K562 (cell line): ENCODE measurements at regions not wholly inside any gene's neighbourhood (a gene's known extent, or its start where the extent isn't known, plus 50 kb on each side); places are given as distances from the start of the nearest gene placed in this dataset.

ENCODE experiments used
- ATAC-seq: fragments of 200-7000 bp; cut with Tn5 transposase; 3 replicates; pipeline ENCODE4 v1.9.1; 2020; ENCODE audit warnings: moderate library complexity
- BruUV-seq: library from RNA; stranded (reverse); fragments of 400-500 nt; replicated peaks from 2 replicates; lab custom pipeline; 2021; lab: Mats Ljungman, UMichigan
- CTCF ChIA-PET: fragments of 300-600 bp; formaldehyde crosslinking; extraction: SDS; loops from one replicate; lab custom pipeline; 2021; ENCODE audit warnings: low intra/inter-chr PET ratio; lab: Yijun Ruan, JAX
- POLR2A ChIA-PET: fragments of 300-600, 350-650 bp; sonication (Branson Sonifier 250); formaldehyde crosslinking; extraction: SDS; loops from one replicate; lab custom pipeline; 2021; ENCODE audit warnings: antibody characterized with exemption, inconsistent platforms; lab: Yijun Ruan, JAX
- DNase-seq, 4 experiments: peaks; one replicate each; pipeline versions ENCODE4 v3.0.0 to v3.0.0-alpha.2; 2011 to 2018; ENCODE audit warnings: low spot score in 3 of 4, mixed read lengths in 3 of 4; ENCODE audit errors: extremely low read depth in 1 of 4
- FAIRE-seq: peaks from 2 replicates; lab custom pipeline; 2011; peaks lifted over from hg19 to GRCh38; lab: Jason Lieb, UNC
- H2AFZ ChIP-seq: 2 replicates; pipeline ENCODE4 v1.6.0; 2011; ENCODE audit warnings: low read depth, low read length, control low read depth, inconsistent platforms
- H3K27ac ChIP-seq: fragments of 200-600 bp; 3 replicates; pipeline ENCODE4 v1.8.0; 2011; ENCODE audit warnings: low read depth, mild to moderate bottlenecking, control low read depth, inconsistent platforms, low read length, moderate library complexity, mixed read lengths; ENCODE audit errors: extremely low read depth
- H3K27me3 ChIP-seq, 2 experiments: fragments of 300-600 bp in 1 of 2; 2 replicates in 1 of 2; 3 replicates in 1 of 2; pipeline versions ENCODE4 v1.6.0 to v1.8.0; 2011; ENCODE audit warnings: inconsistent platforms in 2 of 2, low read length in 2 of 2, mild to moderate bottlenecking in 1 of 2, mixed read lengths in 1 of 2, moderate library complexity in 1 of 2; ENCODE audit not compliant: control insufficient read depth in 2 of 2, insufficient read depth in 2 of 2
- H3K36me3 ChIP-seq: fragments of 300-600 bp; 3 replicates; pipeline ENCODE4 v1.8.0; 2011; ENCODE audit warnings: mild to moderate bottlenecking, low read length, inconsistent platforms; ENCODE audit not compliant: control insufficient read depth, insufficient read depth
- H3K4me1 ChIP-seq, 2 experiments: fragments of 200-600 bp in 1 of 2; replicated peaks in 1 of 2; 2 replicates in 1 of 2; 3 replicates in 1 of 2; pipeline versions ENCODE4 v1.5.1 to v1.8.0; 2011; ENCODE audit warnings: inconsistent platforms in 2 of 2, low read length in 2 of 2, mild to moderate bottlenecking in 1 of 2, mixed read lengths in 1 of 2, moderate library complexity in 1 of 2; ENCODE audit not compliant: control insufficient read depth in 2 of 2, insufficient read depth in 2 of 2
- H3K4me2 ChIP-seq: 2 replicates; pipeline ENCODE4 v1.6.1; 2011; ENCODE audit warnings: low read length, control low read depth, inconsistent platforms, mixed read lengths; ENCODE audit not compliant: insufficient read depth
- H3K4me3 ChIP-seq: fragments of 200-600 bp; sonication (generic), shearing (Covaris generic); 2 replicates; pipeline ENCODE4 v1.5.1; 2016; ENCODE audit warnings: control low read depth, inconsistent platforms
- H3K79me2 ChIP-seq: fragments of 200-600 bp; 3 replicates; pipeline ENCODE4 v1.8.0; 2011; ENCODE audit warnings: low read length, inconsistent platforms; ENCODE audit not compliant: control insufficient read depth, insufficient read depth
- H3K9ac ChIP-seq, 2 experiments: 2 replicates each; pipeline versions ENCODE4 v1.6.0 to v1.6.1; 2011; ENCODE audit warnings: low read depth in 2 of 2, low read length in 2 of 2, control low read depth in 1 of 2, inconsistent platforms in 1 of 2, mild to moderate bottlenecking in 1 of 2, mixed read lengths in 1 of 2; ENCODE audit not compliant: insufficient read depth in 1 of 2
- H3K9me1 ChIP-seq: one replicate; pipeline ENCODE4 v1.6.0; 2011; ENCODE audit warnings: inconsistent platforms, mild to moderate bottlenecking, low read length, moderate library complexity; ENCODE audit not compliant: control insufficient read depth, insufficient read depth
- H3K9me3 ChIP-seq: replicated peaks from 2 replicates; pipeline ENCODE4 v1.5.1; 2011; ENCODE audit warnings: low read depth, low read length, inconsistent platforms; ENCODE audit not compliant: control insufficient read depth, insufficient read depth
- H4K20me1 ChIP-seq: replicated peaks from 2 replicates; pipeline ENCODE4 v1.6.1; 2011; ENCODE audit warnings: low read length, inconsistent platforms, mixed read lengths; ENCODE audit not compliant: control insufficient read depth, insufficient read depth
- ETV1 ChIP-seq: fragments of 450-650 bp; conservative IDR thresholded peaks from 2 replicates; pipeline ENCODE4 v1.6.1; 2016; ENCODE audit warnings: missing genetic modification characterization, control low read depth, low read depth, missing compliant biosample characterization
- HDAC6 ChIP-seq: IDR thresholded peaks from 2 replicates; pipeline ENCODE4 v1.6.1; 2012; ENCODE audit warnings: low read depth, mild to moderate bottlenecking, control low read depth, inconsistent platforms, low read length, moderate library complexity
- HSF4 ChIP-seq: fragments of 250-450 bp; sonication (Bioruptor Pico); IDR thresholded peaks from 2 replicates; pipeline ENCODE4 v2.1.2; 2022; ENCODE audit warnings: mild to moderate bottlenecking, moderate library complexity, borderline replicate concordance
- IFI16 ChIP-seq: fragments of 250-450 bp; sonication (Bioruptor Pico); IDR thresholded peaks from 2 replicates; pipeline ENCODE4 v2.1.2; 2022; ENCODE audit warnings: mild to moderate bottlenecking, inconsistent platforms
- KHSRP ChIP-seq: fragments of 450-650 bp; IDR thresholded peaks from 2 replicates; pipeline ENCODE4 v1.6.1; 2017
- MYNN ChIP-seq, 2 experiments: sonication (generic); formaldehyde crosslinking in 1 of 2; IDR thresholded peaks; 2 replicates each; pipeline versions ENCODE4 v1.5.0 to v1.6.1; 2016 to 2020; ENCODE audit warnings: antibody characterized with exemption in 1 of 2, missing genetic modification reagents in 1 of 2
- NELFE ChIP-seq: IDR thresholded peaks from 2 replicates; pipeline ENCODE4 v1.6.1; 2011; ENCODE audit warnings: mild to moderate bottlenecking; ENCODE audit not compliant: insufficient read depth, insufficient read length
- POU5F1 ChIP-seq: fragments of 150-350 bp; IDR thresholded peaks from 2 replicates; pipeline ENCODE4 v1.6.1; 2014; ENCODE audit warnings: borderline replicate concordance, low read length, low read depth, mild to moderate bottlenecking; ENCODE audit not compliant: partially characterized antibody
- RBM17 ChIP-seq: fragments of 200-400 bp; formaldehyde crosslinking; IDR thresholded peaks from 2 replicates; pipeline ENCODE4 v1.6.1; 2017; ENCODE audit warnings: low read depth, mild to moderate bottlenecking, low read length, borderline replicate concordance
- SETDB1 ChIP-seq: IDR thresholded peaks from one replicate; pipeline ENCODE4 v1.6.1; 2012; ENCODE audit warnings: low read length, control low read depth, inconsistent platforms
- SMARCA5 ChIP-seq: fragments of 450-650 bp; IDR thresholded peaks from 2 replicates; pipeline ENCODE4 v1.6.1; 2016
- SMARCE1 ChIP-seq: fragments of 450-650 bp; IDR thresholded peaks from 2 replicates; pipeline ENCODE4 v1.7.1; 2016; ENCODE audit warnings: mild to moderate bottlenecking
- U2AF2 ChIP-seq: fragments of 200-400 bp; formaldehyde crosslinking; optimal IDR thresholded peaks from 2 replicates; pipeline ENCODE3; 2017; ENCODE audit warnings: low read depth, mild to moderate bottlenecking, low read length
- WGBS: fragments of 100-300 bp; shearing (Covaris generic); methylation state at CpG from one replicate; pipeline ENCODE4 v1.1.6; 2016; ENCODE audit warnings: low coverage, mixed read lengths; ENCODE audit not compliant: insufficient coverage; ENCODE audit errors: missing lambda C conversion rate; 5-methylcytosine and 5-hydroxymethylcytosine counted together
- in situ Hi-C: fragments of 300-500 bp; cut with MboI; formaldehyde crosslinking; loops from 4 replicates; pipeline ENCODE4 v1.15.0; 2018; ENCODE audit warnings: inconsistent platforms, mixed read lengths
- intact Hi-C: fragments of 100-400 bp; cut with micrococcal nuclease; formaldehyde crosslinking; loops from 2 replicates; pipeline ENCODE4 v1.14.2; 2022

GRCh38 chrY:12422536-12422935 is 278.5 kb upstream of the USP9Y start:
- no peak for FAIRE-seq

GRCh38 chrY:12423416-12424252 is 277.4 kb upstream of the USP9Y start:
- no CpG with 5 or more reads among the region's 6 CpGs for WGBS
- no peaks in the 10 kb centered on the region for H3K36me3 ChIP-seq
- BruUV-seq, result no TSS peak
- no peak for TF ChIP-seq IFI16
- TF ChIP-seq U2AF2, result no peak
- no peak for TF ChIP-seq SMARCA5
- TF ChIP-seq POU5F1, result no peak
- no peak for TF ChIP-seq KHSRP
- TF ChIP-seq ETV1 (tag), result no peak
- TF ChIP-seq SMARCE1, result no peak
- no peak for TF ChIP-seq RBM17
- no peak for TF ChIP-seq MYNN (IDR thresholded peaks at IDR 0.05)
- TF ChIP-seq MYNN (CRISPR knock-in tag; IDR thresholded peaks at IDR 0.05), result no peak
- ChIA-PET CTCF (no interaction called here), POLR2A (no interaction called here)
- no peaks in the 10 kb centered on the region for H4K20me1 ChIP-seq
- in situ Hi-C loops (no loop called here), intact Hi-C loops (no loop called here)
- DNase-seq (no peak), FAIRE-seq (no peak), ATAC-seq (no peak)
- H3K4me1 ChIP-seq, result no peaks in the 10 kb centered on the region
- H3K4me2 ChIP-seq, result no peak overlapping the region
- H2AFZ ChIP-seq, result no peak overlapping the region
- no peaks in the 10 kb centered on the region for H3K27me3 ChIP-seq
- H3K4me3 ChIP-seq, result no peak overlapping the region
- H3K9me1 ChIP-seq, result no peaks in the 10 kb centered on the region
- no peaks in the 10 kb centered on the region for H3K79me2 ChIP-seq
- H3K9ac ChIP-seq, result no peak overlapping the region
- H3K27ac ChIP-seq, result no peak overlapping the region
- H3K9me3 ChIP-seq, result no peaks in the 10 kb centered on the region

More at GRCh38 chrY:12422536-12422935, 278.5 kb upstream of the USP9Y start:
- POLR2A ChIA-PET, result no interaction called here
- TF ChIP-seq NELFE (no peak), HSF4 (CRISPR knock-in tag) (no peak), SMARCE1 (no peak), SETDB1 (no peak), HDAC6 (no peak)
- in situ Hi-C loops, result no loop called here
- ATAC-seq (no peak), DNase-seq (no peak)
- Histone ChIP-seq H3K27ac (no peak overlapping the region), H3K9me3 (no peaks in the 10 kb centered on the region), H3K27me3 (no peaks in the 10 kb centered on the region), H3K4me2 (no peak overlapping the region), H3K36me3 (no peaks in the 10 kb centered on the region), H3K79me2 (no peaks in the 10 kb centered on the region), H3K9me1 (no peaks in the 10 kb centered on the region), H4K20me1 (no peaks in the 10 kb centered on the region), H3K4me1 (no peaks in the 10 kb centered on the region), H2AFZ (no peak overlapping the region), H3K4me3 (no peak overlapping the region), H3K9ac (no peak overlapping the region)
- BruUV-seq, result no TSS peak
- no CpG with 5 or more reads among the region's 5 CpGs for WGBS
- CTCF ChIA-PET, result no interaction called here
- intact Hi-C loops, result no loop called here
